WTC11 (cell line): ENCODE measurements at regions not wholly inside any gene's neighbourhood (a gene's known extent, or its start where the extent isn't known, plus 50 kb on each side); places are given as distances from the start of the nearest gene placed in this dataset.

Experiments
- ATF6 ChIP-seq: sonication (generic); formaldehyde crosslinking; IDR thresholded peaks from 2 replicates; pipeline ENCODE4 v1.8.1; 2023; ENCODE audit warnings: mild to moderate bottlenecking, missing genetic modification reagents
- CREM ChIP-seq: sonication (generic); formaldehyde crosslinking; IDR thresholded peaks from 2 replicates; pipeline ENCODE4 v1.8.1; 2022; ENCODE audit warnings: mild to moderate bottlenecking, missing genetic modification reagents, moderate library complexity
- CTCF ChIP-seq: fragments of 200-600 bp; IDR thresholded peaks from 2 replicates; pipeline ENCODE4 v1.8.0; 2022; ENCODE audit warnings: antibody characterized with exemption
- E2F5 ChIP-seq: sonication (generic); formaldehyde crosslinking; IDR thresholded peaks from 2 replicates; pipeline ENCODE4 v1.8.1; 2022; ENCODE audit warnings: mild to moderate bottlenecking, moderate library complexity, missing genetic modification reagents
- FOXP1 ChIP-seq: sonication (generic); formaldehyde crosslinking; IDR thresholded peaks from 2 replicates; pipeline ENCODE4 v1.8.0; 2022; ENCODE audit warnings: missing genetic modification reagents, mild to moderate bottlenecking, moderate library complexity, borderline replicate concordance
- GABPB1 ChIP-seq: sonication (generic); formaldehyde crosslinking; IDR thresholded peaks from 2 replicates; pipeline ENCODE4 v1.8.1; 2023; ENCODE audit warnings: mild to moderate bottlenecking, missing genetic modification reagents
- MAX ChIP-seq: sonication (generic); formaldehyde crosslinking; IDR thresholded peaks from 2 replicates; pipeline ENCODE4 v1.8.0; 2022; ENCODE audit warnings: mild to moderate bottlenecking, missing genetic modification reagents
- MLX ChIP-seq: sonication (generic); formaldehyde crosslinking; IDR thresholded peaks from 2 replicates; pipeline ENCODE4 v1.8.1; 2023; ENCODE audit warnings: mild to moderate bottlenecking, missing genetic modification reagents, moderate library complexity
- NR2C2 ChIP-seq: sonication (generic); formaldehyde crosslinking; IDR thresholded peaks from 2 replicates; pipeline ENCODE4 v1.8.0; 2022; ENCODE audit warnings: mild to moderate bottlenecking, missing genetic modification reagents
- SP1 ChIP-seq: sonication (generic); formaldehyde crosslinking; conservative IDR thresholded peaks from 2 replicates; pipeline ENCODE4 v1.8.1; 2022; ENCODE audit warnings: missing genetic modification reagents
- STAT6 ChIP-seq: sonication (generic); formaldehyde crosslinking; conservative IDR thresholded peaks from 2 replicates; pipeline ENCODE4 v1.8.1; 2023; ENCODE audit warnings: mild to moderate bottlenecking, low read depth, missing genetic modification reagents, moderate library complexity
- ZBTB21 ChIP-seq: sonication (generic); formaldehyde crosslinking; IDR thresholded peaks from 2 replicates; pipeline ENCODE4 v1.8.1; 2023; ENCODE audit warnings: mild to moderate bottlenecking, missing genetic modification reagents, borderline replicate concordance
- ZNF281 ChIP-seq: sonication (generic); formaldehyde crosslinking; IDR thresholded peaks from 2 replicates; pipeline ENCODE4 v1.8.0; 2023; ENCODE audit warnings: mild to moderate bottlenecking, missing genetic modification reagents

GRCh38 chr3:147513785-147514184 is 104.6 kb downstream of the ZIC1 start:
- TF ChIP-seq GABPB1 (CRISPR knock-in tag) (no peak), STAT6 (CRISPR knock-in tag) (no peak), CTCF (no peak), ATF6 (CRISPR knock-in tag) (no peak), SP1 (CRISPR knock-in tag) (no peak), CREM (CRISPR knock-in tag) (no peak), FOXP1 (no peak), MLX (CRISPR knock-in tag) (no peak), ZNF281 (CRISPR knock-in tag) (no peak), E2F5 (CRISPR knock-in tag) (no peak), NR2C2 (CRISPR knock-in tag) (no peak), ZBTB21 (CRISPR knock-in tag) (no peak), MAX (no peak)
